ENCODE measurements at regions not wholly inside any gene's neighbourhood (a gene's known extent, or its start where the extent isn't known, plus 50 kb on each side); places are given as distances from the start of the nearest gene placed in this dataset.

DNA sequence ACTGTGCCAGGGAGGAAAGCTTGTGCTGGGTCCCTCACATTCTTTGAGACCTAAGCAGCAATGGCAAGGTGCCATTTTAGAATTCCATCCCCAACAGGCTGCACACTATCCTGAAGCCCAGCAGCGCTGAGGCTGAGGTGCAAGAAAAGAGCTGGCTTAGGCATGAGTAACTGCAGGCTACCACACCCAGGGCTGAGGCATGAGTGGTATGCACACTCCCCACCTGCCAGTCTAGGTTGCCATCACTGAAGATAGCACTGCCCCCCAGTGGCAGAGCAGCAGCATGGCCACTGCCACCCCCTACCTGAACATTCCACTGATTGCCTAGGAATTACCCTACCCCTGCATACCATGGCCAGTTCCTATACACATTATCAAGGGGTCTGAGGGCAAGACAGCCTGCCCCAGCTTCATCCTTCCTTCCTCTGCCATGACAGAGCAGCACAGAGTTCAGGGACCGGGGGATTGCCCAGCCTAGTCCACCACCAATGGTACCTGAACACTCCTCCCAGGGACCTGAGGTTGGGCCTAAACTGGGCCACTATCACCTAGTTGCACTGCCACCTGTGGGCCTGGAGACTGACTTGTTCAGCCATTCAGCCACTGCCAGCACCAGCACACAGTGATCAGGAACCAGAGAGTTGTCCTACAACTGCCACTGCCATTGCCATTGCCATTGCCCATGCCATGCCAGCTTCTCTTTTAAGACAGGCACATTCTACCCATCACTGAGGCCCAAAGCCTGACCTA is 129.8 kb downstream of the SATB1 start:
- DNase-seq = no peak

DNA sequence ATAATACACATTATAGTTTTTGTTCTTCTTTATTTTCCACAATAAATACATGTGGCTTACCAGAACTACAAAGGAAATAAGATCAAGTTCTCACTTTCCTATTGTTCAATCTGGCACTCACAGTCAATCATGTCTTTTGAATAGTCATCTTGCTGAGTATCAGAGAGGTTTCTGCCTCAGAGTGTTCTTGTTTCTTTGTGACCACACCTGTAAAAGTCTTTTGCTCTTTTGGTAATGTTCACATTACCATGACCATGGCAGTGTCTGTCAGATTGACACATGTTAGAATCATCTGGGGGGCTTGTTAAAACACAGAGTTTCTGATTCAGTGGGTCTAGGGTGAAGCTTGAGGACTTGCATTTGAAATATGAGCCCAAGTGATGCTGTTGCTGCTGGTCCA is 135.0 kb downstream of the SATB1 start:
- DNase-seq = no peak

DNA sequence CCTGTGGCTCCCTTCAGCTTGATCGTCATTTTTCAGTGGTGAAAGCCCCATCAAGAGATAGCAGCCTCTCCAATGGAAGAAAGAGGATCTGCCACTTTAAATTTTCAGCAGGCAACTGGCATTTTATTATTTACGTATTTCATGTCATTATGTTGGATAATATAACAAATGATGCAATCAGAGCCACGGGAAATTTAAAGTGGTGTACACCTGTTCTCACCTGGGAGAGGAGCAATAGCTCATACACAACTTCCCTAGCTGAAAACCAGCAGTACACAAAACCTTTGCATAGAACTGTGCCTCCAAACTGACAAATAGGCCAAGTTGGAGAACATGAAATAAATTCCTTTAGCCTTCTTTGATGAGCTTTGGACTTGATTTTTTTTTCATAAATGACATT is 136.9 kb downstream of the SATB1 start:
- DNase-seq = no peak

DNA sequence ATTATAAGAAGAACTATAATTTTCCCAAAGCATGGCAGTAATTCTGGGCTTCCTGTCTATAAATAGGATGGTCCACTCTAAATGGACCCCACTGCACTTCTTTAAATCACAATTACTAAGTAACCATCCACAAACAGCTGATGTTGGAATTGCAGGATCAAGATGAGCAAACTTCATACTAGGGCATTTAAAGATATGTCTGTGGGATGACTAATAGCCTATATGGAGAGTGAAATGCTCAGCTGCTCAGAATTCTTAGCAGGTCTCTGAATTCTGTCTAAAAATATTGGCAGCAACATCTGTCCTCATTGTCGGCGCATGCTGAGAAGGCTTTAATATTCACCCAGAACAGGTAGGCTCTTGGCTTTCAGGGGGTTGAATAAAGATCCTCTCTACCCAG is 140.4 kb downstream of the SATB1 start:
- no peak for DNase-seq

DNA sequence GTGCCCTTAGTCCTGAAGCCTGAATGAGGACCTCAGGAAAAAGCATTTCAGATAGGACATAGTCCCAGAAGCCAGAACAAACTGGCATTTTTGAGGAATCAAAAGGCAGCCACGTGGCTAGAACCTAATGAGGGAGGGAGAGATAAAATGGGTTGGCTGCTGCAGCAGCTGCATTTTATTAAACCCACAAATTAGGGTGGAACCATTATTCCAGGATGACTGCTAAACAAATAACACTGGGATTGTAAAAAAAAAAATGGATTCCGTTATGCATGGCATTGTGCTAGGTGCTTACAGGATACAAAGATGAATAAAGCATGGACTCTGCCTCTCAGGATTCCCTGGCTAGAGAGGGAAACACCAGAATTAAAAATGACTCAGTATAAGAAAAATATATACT is 141.5 kb downstream of the SATB1 start:
- no peak for DNase-seq

DNA sequence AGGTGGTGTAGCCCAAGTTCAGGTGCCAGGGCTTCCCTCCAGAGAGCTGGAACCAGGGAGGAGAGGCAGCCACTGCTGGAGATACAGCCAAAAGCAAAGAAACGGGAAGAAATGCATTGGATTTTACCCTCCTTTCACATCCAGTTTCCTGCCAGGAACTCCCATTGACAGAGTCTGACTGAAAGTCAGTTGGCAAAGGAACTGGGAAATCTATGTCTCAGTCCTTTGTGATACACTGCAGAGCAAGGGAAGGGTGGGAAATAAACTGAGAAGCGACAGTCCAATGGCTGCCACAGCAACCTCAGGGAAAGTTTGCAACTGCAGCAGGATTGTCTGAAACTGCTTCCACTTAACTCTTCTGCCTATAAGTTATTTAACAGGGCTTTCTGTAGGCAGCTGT is 142.6 kb downstream of the SATB1 start:
- DNase-seq = no peak

DNA sequence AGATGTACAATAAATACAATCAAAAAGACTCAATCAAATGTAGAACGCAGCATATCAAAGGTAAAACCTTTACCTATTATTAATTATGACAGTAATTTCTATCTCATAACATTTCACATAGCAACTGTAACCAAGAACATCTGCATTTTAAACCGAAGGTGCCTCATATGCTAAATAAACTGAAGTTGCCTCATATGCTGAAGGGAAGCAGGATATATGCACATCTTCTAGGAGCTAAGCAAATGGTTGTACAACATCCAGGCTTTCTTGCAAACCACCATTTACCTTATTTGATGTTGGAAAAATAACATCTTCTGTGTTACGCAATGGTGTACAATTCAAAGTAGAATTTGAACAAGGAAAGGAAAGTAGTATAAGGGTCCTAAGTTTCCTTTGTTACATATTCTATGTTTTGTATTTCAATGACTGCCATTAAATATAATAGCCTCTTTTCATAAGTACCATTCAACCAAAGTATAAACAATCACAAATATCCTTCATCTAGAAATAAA is 145.9 kb downstream of the SATB1 start:
- DNase-seq = no peak

DNA sequence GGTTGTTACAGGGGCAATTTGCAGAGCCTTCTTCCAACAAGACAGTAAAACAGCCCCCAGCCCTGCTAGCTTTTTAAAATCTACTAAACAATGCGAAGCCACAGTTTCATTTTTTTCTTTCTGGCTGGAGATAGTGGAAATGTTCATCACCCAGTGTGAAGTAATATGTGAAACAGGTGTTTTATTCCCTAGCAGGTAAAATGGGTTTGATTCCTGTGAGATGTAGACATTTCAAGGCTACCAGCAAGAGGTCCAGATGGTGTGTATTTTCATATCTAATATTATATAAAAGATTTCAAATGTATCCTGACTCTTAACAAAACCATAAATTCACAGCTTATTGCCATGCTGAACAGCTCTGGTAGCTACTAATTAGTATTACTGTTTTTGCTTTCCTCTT is 160.3 kb downstream of the SATB1 start:
- no peak for DNase-seq

DNA sequence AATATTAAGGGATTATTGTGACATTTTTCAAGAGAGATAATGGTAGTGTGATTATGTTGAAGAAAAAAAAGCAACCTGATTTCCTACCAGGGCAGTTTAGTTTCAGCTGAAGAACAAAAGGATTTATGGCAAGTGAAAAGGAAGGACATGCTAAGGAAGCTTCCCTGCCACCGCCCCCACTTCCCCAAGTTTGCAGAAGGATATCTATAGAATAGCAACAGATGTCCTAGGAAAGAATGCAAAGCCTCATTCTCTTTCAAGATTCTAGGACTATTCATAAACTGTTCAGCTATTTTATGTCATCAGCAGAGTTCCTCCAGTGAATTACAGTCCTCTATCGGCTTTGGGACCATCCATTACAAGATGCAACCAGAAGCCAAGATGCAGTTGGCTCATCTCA is 160.8 kb downstream of the SATB1 start:
- no peak for DNase-seq

DNA sequence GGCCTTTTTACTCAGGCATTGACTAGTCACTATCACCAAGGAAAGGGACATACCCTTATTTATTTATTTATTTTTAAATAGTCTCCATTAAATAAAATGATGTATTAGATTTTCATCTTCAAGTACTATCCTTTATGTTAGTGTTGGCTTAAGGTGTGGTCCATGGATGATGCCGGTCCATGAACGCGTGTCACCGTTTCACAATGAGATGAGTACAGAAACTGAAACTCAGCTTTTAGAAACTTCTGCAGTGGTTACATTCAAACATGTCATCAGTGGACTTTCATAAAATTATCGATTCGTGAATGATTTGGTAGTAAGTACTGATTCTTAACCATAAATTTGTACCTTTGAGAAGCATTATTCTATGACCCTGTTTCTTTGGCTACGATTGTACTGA is 166.6 kb downstream of the SATB1 start:
- DNase-seq = no peak

DNA sequence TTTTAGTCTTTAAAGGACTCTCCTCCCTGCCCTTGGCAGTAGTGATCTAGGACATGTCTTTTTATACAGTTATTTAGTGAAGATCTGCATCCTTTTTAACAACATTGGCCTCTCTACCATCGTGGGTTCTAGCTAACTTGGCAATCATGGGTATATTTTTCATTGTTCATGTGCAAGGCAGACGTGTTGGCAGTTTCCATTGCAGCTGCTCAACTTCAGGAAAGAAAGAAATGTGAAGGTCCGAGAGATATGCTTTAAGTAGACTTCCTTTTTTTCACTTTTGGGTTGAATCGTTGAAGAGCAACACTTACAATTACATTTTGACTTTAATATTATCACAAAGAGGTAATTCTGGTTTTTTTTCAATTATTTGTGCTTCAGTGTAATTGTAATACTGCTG is 172.6 kb downstream of the SATB1 start:
- no peak for DNase-seq

DNA sequence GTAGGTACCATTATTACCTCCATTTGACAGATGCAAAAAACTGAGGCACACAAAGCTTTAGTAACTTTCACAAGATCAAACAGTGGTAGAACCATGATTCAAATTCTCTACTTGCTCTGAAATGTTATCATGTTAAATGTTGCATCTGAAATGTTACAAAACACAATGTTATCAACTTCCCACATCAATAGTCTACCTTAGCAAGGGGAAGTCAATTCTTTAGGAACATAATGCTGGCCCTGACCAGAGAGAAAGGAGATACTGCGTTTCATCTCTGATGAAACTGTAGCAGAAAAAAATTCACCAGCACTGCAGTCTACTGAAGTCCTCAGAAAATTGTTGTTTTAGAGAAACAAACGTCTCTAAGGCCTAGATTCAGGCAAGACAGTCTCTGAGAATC is 174.1 kb downstream of the SATB1 start:
- DNase-seq = no peak

DNA sequence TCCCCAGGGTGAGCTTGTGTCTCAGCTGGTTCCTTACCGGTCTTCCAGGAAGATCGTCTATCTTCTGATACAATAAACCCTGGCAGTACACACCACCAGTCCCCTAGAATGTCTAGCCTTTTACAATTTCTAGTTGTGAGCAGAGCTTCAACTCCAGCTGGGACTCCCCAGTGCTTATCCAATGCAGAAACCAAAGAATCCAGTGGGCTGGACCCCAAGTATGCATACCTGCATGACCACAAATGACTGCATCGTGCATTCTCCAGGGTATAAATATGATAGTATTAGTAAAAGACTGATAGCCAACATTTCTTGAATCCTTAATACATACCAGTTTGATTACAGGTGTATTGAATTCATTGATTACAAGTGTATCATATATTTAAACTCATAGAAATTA is 176.0 kb downstream of the SATB1 start:
- no peak for DNase-seq

DNA sequence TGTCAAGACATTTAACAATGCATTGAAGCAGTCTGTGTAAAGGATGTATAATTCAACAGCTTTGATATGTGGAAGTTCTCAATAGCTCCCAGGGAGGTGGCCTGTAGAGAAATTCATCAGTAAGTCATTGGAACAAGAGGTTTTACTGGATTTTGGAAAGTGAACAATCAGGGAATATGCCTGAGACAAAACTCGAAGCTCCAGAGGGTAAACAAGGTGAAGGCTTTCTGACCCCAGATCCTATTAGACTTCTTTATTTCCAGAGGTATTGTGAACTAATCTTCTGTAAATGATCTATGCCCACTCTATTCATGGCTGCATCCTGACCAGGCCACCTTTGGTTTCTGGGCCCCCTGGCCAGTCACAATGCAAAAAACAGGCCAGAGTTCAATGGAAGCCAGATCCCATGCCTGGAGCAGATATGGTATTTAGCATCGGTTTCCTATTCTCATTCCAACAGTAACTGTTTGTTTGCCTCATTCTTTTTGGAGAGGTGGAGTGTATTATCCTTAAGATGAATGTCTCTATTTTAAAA is 177.3 kb downstream of the SATB1 start:
- DNase-seq = no peak

DNA sequence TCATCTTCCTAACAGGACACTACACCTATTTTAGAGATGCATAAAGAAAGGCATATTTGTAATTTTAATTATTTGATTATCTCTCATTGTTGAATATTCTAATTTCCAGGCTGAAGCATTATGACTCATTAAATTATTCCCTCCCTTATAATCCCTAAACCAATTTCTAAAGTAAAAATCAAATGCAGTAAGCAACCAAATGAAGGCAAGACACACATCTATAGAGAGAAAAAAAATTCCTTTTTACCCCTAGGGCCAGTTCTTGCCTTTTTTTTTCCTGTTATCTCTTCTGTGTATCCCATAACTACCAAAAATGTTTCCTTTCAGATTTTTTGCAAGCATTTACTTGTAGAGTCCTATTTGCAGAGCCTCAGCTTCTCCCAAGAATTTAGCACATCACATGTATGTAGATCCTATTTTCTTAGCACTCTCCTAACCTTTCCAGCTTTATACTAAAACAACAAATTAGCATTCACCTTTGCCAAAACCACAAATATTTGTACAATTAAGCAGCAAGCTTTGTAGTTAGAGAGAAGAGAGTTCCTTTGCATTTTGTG is 177.9 kb downstream of the SATB1 start:
- no peak for DNase-seq

DNA sequence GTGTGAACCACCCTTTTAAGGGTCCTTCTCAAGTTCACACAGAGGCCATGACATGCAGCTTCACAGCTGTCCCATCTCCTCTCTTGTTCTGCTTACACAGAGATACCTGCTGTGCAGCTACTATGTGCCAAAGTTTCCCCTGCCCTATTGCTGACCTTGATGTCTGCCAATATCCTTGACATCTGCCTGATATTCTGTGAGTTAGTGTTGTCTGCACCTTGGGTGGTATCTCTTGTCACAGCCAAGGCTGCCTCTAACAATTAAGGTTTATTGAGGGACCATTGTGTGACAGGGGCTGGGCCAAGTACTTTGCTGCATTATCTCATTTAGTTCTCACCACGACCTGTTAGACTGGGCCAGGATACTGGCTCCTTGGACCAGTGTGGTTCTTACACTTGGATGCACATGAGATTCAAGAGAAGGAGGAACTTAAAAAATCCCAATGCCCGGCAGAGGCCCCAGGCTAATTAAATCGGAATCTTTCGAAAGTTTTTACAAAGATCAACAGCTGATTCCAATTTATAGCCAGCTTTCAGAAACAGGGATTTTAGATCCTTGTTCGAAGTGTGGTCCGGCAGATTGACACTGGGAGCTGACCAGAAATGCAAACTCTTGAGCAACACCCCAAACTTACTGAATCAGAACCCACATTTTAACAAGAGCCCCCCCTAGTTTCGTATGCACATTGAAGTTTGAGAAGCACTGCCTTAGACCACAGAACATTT is 178.6 kb downstream of the SATB1 start:
- no peak for DNase-seq

DNA sequence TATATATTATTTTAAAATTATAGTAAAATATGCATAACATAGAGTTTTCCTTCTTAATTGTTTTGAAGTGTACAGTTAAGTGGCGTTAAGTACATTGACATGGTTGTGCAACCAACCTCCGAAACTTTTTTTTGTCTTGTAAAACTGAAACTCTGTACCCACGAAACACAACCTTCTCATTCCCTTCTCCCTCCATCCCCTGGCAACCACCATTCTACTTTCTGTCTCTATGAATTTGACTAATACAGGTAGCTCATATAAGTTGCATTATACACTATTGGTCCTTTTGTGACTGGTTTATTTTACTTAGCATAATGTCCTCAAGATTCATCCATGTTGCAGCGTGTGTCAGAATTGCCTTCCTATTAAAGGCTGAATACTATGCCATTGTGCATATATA is 179.4 kb downstream of the SATB1 start:
- DNase-seq = no peak

DNA sequence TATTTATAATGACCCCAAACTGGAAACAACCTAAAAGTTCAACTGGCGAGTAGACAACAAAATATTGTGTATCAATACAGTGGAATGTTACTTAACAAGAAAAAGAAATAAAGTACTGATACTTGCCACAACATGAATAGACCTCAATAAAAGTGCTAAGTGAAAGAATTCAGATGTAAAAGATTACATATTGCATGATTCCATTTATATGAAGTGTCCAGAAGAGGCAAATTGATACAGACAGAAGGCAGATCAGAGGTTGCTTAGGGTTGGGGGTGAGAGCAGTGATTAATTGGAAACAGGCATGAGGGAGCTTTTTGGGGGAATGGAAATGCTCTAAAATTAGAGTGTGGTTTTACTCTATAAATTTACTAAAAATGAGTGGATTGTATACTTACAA is 183.3 kb downstream of the SATB1 start:
- no peak for DNase-seq

DNA sequence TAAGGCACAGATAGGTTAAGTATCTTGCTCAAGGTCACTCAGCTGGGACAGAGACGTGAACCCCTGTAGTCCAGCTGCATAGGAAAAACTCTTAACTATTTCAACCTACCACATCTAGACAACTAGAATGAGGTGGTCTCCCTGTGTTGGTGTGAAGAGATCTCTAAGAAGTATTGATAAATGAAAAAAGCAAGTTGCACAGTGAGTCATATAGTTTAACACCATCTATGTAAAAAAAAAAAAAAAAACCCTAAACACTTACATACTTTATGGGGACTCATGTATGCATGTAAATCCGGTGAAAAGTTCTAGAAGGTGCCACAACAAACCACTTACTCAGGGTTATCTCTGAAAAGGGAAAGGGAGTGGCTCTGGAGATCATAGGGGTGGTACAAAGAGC is 185.5 kb downstream of the SATB1 start:
- no peak for DNase-seq

DNA sequence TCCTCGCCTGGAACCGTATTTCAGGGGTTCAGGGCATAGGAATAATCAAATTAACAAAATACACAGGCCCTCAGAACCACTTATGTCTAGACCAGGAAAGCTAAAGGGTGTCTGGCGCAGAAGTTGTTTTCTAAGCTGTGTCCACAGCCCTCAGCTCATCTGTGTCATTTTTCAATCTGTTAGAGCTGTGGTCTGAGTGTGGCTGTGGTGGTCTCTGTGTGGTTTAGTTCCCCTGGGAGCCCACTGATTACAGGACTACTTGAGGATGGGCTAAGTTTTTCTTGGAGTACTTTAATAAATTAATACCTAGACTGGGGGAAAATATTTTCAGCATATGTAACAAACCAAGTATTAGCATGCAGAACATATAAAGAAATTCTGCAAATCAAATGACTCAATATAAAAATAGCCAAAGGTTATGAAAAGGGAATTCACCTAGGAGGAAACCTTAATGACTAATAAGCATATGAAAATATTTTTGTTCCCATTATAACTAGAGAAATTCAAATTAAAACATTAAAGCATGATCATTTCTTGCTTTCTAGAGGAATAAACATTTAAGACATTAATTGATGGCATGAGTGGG is 186.3 kb downstream of the SATB1 start:
- DNase-seq = no peak

DNA sequence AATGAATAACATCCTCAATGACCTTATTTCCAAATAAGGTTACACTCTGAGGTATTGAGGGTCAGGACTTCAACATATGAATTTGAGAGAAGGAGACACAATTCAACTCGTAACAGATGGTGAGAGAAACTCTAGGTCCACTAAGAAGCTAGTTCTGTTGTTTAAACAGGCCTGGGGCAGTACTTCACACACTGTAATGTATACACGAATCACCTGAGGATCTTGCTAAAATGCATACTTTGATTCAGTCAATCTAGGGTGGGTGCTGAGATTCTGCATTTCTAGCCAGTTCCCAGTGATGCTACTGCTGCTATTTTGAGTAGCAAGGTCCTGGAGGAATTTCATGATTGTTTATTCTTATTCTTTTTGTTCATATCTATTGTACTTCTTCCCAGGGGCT is 186.8 kb downstream of the SATB1 start:
- no peak for DNase-seq

DNA sequence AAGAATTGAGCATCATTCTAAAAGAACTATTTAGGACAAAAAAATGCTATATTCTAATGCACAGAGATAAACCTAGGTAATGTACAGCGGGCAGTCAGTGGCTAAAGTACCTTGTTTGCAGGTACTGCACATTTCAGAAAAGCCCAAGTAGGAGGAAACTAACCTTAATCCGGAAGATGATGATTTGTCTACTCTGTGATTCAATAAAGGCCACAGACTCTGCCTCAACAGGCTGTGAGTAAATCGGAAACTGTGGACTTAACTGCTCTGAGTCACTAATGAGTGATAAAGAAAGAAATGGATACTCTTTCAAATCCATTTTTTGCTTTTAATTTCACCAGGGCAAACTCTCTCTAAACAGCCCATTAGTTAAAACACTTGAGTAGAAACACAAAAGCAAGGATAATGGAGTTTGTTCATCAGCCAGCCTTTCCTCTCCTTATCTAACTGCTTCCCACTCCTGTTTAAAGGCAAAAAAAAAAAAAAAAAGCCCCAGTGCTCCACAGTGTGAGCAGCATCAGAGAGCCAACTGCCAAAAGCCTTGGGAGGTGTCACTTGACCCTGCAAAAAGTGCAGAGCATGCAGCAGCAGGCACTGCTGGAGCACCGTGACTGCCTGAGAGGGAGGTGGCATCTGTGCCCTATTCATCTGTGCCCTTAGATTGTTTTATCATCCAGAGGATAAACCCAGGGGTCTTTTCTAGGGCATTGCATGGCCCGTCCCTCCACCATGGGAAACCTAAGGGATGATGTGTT is 187.7 kb downstream of the SATB1 start:
- no peak for DNase-seq

DNA sequence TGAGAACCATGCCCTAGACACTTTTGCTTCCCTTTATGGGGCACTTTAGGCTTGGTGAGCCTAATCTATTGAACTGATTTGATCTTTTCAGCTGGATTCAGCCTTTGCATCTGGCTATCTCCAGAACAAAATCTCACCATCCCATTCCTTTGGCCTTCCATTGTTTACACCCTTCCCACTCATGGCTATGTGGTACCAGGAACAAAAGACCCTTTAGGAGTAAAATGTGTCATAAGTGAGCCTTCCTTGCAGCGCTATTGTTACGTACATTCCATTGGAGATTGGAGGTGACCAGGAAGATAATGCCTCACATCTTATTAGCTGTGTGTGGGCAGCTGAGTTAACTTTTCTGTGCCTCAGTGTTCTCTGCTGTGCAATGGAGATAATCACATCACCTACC is 188.4 kb downstream of the SATB1 start:
- DNase-seq = no peak

All from NCI-H446 treated with DMSO at 0.1 percent for 48 hours (cell line).